GM19328 (cell line): ENCODE measurements at regions not wholly inside any gene's neighbourhood (a gene's known extent, or its start where the extent isn't known, plus 50 kb on each side); places are given as distances from the start of the nearest gene placed in this dataset.

Experiments
- ATAC-seq: cut with Tn5 transposase; IDR thresholded peaks from one replicate; pipeline ENCODE4 v1.9.1; 2021; ENCODE audit warnings: mild to moderate bottlenecking, moderate library complexity; ENCODE audit not compliant: unreplicated experiment

- no peak for ATAC-seq
Observed at GRCh38 chr2:64823794-64824193, 165.4 kb upstream of the SLC1A4 start.

- ATAC-seq = no peak
Observed at GRCh38 chr2:64825831-64826491, 163.2 kb upstream of the SLC1A4 start.

- ATAC-seq = no peak
Observed at GRCh38 chr2:64826703-64827102, 162.5 kb upstream of the SLC1A4 start.

GRCh38 chr2:64828261-64828660 lies 160.9 kb upstream of the SLC1A4 start:
- ATAC-seq = no peak

- no peak for ATAC-seq
Observed at GRCh38 chr2:64829525-64829924, 159.7 kb upstream of the SLC1A4 start.

DNA sequence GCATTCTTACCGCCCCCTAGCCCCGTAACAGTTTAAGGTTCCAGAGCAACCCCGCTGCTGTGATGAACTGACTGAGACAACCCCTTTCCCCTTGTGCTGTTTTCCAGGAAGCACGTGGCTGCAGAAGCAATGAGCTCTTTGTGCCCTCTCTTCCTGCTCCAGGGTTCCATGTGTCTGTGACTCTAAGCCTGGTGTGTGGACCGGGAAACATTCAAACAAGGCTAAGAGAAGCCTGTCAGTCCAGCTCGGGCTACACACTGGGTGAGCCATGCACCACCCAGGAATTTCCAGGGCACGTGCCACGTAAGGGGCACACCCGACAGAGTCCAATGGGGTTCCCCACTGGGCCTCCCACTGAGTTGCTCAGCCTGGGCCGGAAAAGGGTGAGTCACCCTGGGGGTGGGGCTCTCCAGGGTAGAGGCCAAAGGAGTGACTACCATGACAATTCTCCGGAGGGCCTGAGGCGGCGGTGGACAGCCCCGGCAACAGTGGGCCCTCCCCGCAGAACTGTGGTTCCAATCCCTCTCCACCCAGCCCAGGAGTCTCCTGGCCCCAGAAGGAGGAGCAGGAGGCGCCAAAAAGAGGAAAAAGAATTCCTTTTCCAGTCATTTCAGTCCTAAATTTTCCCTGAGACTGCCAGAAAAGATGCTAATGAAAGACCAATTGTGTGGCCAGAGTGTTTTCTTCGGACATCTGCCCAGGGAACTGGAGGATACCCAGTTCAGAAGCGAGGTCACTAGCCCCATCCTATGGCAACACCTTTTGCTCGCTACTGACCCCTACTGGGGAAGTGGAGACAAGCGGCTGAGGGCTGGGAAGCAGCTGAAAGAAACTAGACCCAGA lies 157.8 kb upstream of the SLC1A4 start:
- peak; percentile 73 for ATAC-seq

DNA sequence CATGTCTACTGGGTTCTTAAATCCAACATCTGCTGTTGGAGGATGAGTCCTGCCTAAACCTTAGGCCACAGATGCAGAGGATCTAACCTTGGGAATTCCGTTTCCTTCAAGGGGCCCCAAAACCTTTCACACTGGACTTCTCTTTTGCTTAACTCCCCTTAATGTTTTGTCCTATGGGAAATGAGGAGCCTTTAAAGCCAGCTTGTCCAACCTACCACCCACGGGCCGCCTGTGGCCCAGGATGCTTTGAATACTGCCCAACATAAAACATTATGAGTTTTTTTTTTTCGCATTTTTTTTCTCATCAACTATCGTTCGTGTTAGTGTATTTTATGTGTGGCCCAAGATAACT lies 157.2 kb upstream of the SLC1A4 start:
- ATAC-seq = no peak

DNA sequence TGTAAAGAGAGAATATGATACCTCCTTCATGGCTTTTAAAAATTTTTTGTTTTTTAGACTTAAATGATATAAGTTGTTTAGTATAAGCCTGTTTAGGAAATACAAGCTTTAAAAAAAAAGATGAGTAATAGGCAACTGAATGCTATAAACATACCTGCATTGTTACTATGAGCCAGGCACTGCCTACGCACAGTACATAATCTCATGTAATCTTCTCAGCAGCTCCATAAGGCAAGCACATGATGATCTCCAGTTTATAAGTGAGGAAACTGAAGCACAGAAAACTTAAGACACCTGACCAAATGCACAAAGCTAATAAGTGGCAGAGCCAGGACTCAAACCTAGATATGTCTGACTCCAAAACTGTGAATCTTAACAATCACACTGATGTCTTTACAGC lies 156.3 kb upstream of the SLC1A4 start:
- no peak for ATAC-seq

GRCh38 chr2:64836566-64836965 lies 152.6 kb upstream of the SLC1A4 start:
- ATAC-seq = no peak

DNA sequence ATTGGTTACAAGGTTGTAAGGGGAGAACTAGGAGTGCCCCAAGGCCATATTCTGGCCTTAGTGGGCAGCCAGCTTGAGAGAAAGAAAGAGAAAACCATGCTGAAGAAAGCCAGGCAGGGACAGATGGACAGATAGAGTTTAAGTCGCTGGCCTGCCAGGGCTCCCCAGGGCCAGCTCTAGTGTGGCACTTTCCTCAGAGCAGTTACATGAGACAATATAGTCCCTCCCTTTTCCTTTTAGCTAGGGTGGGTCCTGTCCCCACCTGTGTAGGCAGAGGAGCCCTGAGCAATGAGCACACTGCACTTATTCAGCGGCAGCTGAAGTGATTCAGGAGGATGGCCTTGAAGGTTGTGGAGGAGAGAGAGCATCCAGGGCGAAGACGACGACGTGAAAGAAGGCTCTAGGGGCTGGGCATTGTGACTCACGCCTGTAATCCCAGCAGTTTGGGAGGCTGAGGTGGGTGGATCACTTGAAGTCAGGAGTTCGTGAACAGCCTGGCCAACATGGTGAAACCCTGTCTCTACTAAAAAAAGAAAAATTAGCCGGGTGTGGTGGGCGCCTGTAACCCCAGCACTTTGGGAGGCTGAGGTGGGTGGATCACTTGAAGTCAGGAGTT lies 152.0 kb upstream of the SLC1A4 start:
- ATAC-seq = no peak

DNA sequence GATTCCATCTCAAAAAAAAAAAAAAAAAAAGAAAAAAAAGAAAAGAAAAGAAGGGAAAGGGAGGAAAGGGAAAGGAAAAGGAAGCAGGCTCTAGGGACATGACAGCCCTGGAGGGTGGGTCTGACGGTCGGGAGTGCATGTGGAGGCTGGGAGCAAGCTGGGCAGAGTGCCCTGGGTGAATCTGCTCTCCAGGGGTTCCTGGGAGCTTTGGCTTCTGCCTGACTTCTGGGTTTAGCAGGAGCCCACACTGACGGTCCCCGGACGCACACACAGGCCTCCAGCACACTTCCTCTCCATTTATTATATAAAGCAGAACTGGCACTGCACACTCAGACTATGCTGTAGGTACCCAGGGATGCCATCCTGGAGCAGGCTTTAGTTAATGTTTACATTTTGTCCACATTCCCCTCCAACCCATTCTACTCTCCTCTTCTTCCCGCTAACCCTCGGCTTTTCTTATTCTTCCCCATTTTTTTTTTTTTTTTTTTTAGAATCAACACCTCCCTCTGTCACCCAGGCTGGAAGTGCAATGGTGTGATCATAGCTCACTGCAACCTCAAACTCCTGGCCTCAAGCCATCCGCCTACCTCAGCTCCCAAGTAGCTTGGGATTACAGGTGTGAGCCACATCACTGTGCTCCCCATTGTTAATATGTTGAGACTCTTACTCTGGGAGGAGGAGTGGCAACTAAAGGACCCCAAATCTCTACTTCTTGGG lies 151.1 kb upstream of the SLC1A4 start:
- ATAC-seq = no peak

GRCh38 chr2:64838817-64839216 lies 150.4 kb upstream of the SLC1A4 start:
- ATAC-seq = no peak

DNA sequence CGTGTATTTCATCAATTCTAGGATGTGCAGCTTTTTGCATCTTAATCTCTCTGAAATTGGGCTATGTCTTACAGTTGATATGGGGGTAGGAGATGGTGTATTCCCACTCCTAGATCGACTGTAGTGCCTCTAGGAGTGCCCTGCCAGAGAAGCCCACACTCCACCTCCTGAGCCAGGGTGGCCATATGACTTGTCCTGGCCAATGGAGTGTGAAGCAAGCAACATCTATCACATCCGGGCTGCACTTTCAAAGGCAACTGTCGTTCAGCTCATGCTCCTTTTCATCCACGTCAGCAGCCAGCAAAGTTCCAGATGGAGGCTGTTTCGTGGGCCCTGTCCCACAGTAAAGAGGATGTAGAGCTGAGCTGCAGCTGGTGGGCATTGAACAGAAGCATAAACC lies 149.4 kb upstream of the SLC1A4 start:
- no peak for ATAC-seq

- ATAC-seq = no peak
Observed at GRCh38 chr2:64840426-64840881, 148.7 kb upstream of the SLC1A4 start.

DNA sequence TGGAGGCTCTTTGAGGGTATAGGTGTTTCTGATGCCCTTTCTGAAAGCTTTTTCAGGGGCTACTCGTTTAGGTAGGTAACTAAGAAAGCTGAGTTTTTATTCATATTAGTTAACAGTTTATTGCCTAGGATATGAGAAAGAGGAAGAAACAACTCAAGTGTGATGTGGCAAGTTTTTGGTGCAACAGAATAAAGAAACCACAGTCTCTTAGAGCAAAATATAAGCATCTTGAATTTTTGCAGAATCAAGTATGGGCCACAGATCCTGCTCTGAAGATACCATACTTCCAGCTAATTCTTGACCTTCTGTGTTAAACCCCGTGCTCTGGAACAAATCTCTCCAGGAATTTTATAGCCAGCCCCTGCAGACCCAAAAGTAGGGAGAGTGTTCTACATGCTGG lies 147.7 kb upstream of the SLC1A4 start:
- ATAC-seq = no peak

GRCh38 chr2:64842030-64842429 lies 147.2 kb upstream of the SLC1A4 start:
- no peak for ATAC-seq

DNA sequence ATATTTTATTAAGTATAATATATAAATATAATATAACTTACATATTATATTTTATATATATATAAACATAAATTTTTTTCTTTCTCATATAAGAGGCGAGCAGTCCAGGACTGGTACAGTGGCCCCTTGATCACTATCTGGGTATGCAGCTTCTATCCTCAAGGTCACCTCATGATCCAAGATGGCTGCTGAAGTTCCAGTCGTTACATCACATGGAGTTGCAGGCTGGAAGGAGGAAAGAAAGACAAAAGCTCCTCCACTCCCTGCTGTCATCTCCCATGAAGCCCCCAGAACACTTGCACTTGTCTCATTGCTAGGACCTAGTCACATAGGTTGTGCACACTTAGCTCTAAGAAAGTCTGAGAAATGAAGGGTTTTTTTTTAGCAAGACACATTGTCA lies 145.1 kb upstream of the SLC1A4 start:
- ATAC-seq = no peak

DNA sequence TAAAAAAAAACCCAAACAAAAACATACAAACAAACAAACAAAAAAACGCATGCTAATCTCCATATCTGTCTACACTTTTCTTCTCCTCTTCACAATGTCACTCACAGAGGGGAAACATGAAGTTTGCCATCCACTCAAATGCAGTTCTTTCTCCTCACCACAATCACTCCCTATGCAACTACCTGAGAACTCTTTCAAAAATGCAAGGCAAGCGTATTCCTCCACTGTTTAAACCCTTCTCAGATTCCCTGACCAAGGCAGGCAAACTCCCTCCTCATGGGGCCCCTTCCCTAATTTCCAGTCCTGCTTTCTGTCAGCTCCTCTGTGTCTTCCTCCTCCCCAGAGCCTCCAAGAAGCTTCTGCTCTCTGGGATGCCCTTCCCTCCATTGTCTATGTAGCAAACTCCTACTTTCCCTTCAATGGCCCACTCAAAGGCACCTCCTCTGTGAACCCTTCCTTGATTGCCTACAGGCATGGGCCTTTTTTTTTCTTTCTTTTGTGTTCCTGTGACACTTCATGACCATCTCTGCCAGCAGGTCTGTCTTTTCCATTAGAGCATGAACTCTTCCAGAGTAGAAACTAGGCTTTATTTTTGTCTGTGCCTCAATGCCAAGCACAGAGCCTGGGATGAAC lies 143.8 kb upstream of the SLC1A4 start:
- ATAC-seq = no peak

DNA sequence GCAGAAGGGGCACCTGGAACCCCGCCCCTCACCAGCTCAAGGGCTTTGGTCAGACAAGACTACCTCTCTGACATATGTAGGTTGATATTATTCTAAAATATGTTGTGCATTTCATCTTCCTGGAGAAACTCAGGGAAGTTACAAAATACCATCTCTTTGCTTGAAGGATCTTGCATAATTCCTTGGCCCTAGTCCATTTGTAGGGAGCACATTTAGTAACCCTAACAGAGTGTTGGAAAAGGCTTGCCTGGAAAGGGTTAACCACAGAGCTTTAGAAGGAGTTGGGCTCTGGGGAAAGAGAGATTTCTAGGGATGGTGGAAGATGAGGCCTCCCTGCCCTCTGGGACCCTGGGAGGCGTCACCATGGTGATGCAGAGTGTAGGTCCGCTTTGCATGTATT lies 143.0 kb upstream of the SLC1A4 start:
- no peak for ATAC-seq

GRCh38 chr2:64847930-64848329 lies 141.3 kb upstream of the SLC1A4 start:
- no peak for ATAC-seq

DNA sequence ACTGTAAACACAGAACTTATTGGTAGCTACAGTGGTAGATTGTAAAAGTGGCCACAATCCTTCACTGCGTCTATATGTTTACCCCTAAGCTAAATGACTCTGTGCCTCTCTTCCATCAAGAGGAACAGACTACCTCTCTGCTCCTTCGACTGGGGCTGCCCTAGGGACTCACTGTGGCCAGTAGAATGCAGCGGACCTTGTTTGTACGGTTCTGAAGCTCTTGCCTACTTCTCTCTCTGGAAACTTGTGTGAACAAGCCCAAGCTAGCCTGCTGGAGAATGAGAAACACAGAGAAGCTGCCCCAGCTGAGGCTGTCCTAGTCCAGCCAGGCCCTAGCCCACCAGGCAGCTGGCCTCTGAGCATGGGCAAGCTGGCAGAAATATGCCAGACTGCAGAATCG lies 140.8 kb upstream of the SLC1A4 start:
- no peak for ATAC-seq
